Liver (tissue), 8 donors: ENCODE measurements at regions not wholly inside any gene's neighbourhood (a gene's known extent, or its start where the extent isn't known, plus 50 kb on each side); places are given as distances from the start of the nearest gene placed in this dataset.

Source experiments
- DNase-seq: peaks from one replicate; pipeline ENCODE4 v3.0.0-alpha.2; 2017; ENCODE audit warnings: low spot score
- H3K27ac ChIP-seq, 2 donors: one replicate each; pipeline ENCODE4 v1.7.0; 2013; ENCODE audit warnings: inconsistent platforms in 2 of 2, low read length in 2 of 2, control low read depth in 1 of 2, low read depth in 1 of 2, mild to moderate bottlenecking in 1 of 2
- H3K27me3 ChIP-seq, 4 donors: one replicate each; pipeline versions ENCODE4 v1.6.1 to v1.7.0; 2013; ENCODE audit warnings: low read length in 3 of 4, inconsistent platforms in 1 of 4, mild to moderate bottlenecking in 1 of 4, moderate library complexity in 1 of 4; ENCODE audit not compliant: control insufficient read depth in 4 of 4, insufficient read depth in 4 of 4
- H3K36me3 ChIP-seq, 4 donors: one replicate each; pipeline versions ENCODE4 v1.6.1 to v1.7.0; 2013; ENCODE audit warnings: low read length in 3 of 4, mild to moderate bottlenecking in 3 of 4, low read depth in 1 of 4, moderate library complexity in 1 of 4; ENCODE audit not compliant: control insufficient read depth in 4 of 4, insufficient read depth in 3 of 4
- H3K4me1 ChIP-seq, 4 donors: one replicate each; pipeline versions ENCODE4 v1.6.1 to v1.7.0; 2013; ENCODE audit warnings: low read length in 3 of 4, mild to moderate bottlenecking in 3 of 4, moderate library complexity in 1 of 4; ENCODE audit not compliant: control insufficient read depth in 4 of 4, insufficient read depth in 4 of 4
- H3K4me3 ChIP-seq, 3 donors: one replicate each; pipeline versions ENCODE4 v1.6.1 to v1.7.0; 2013; ENCODE audit warnings: low read length in 3 of 3, control low read depth in 1 of 3, low read depth in 1 of 3, mild to moderate bottlenecking in 1 of 3
- H3K9ac ChIP-seq, 2 donors: one replicate each; pipeline ENCODE4 v1.7.0; 2013; ENCODE audit warnings: low read length in 2 of 2, mild to moderate bottlenecking in 2 of 2, moderate library complexity in 2 of 2, control low read depth in 1 of 2, low read depth in 1 of 2
- H3K9me3 ChIP-seq, 4 donors: one replicate each; pipeline versions ENCODE4 v1.6.1 to v1.7.0; 2013; ENCODE audit warnings: low read length in 3 of 4; ENCODE audit not compliant: control insufficient read depth in 4 of 4
- ATF3 ChIP-seq: IDR thresholded peaks from 2 replicates; pipeline ENCODE4 v1.6.1; 2016; ENCODE audit warnings: antibody characterized with exemption
- CTCF ChIP-seq: fragments of 150-350 bp; IDR thresholded peaks from 2 replicates; pipeline ENCODE4 v1.5.1; 2017; ENCODE audit warnings: improper control_type of control experiment, low read depth, low read length; ENCODE audit not compliant: missing input control
- EGR1 ChIP-seq, 2 donors: IDR thresholded peaks; 2 replicates each; pipeline ENCODE4 v1.6.1; 2016 to 2018; ENCODE audit warnings: antibody characterized with exemption in 2 of 2, low read depth in 2 of 2
- FOXA1 ChIP-seq: IDR thresholded peaks from 2 replicates; pipeline ENCODE4 v1.6.1; 2016; ENCODE audit warnings: antibody characterized with exemption
- FOXA2 ChIP-seq: IDR thresholded peaks from 2 replicates; pipeline ENCODE4 v1.6.1; 2016; ENCODE audit warnings: antibody characterized with exemption
- GABPA ChIP-seq, 2 donors: IDR thresholded peaks in 1 of 2; conservative IDR thresholded peaks in 1 of 2; 2 replicates each; pipeline ENCODE4 v1.6.1; 2016; ENCODE audit warnings: antibody characterized with exemption in 2 of 2, mild to moderate bottlenecking in 1 of 2, moderate library complexity in 1 of 2
- HNF4A ChIP-seq, 2 donors: conservative IDR thresholded peaks; 2 replicates each; pipeline ENCODE4 v1.6.1; 2016; ENCODE audit warnings: antibody characterized with exemption in 2 of 2, mild to moderate bottlenecking in 2 of 2
- HNF4G ChIP-seq: IDR thresholded peaks from 2 replicates; pipeline ENCODE4 v1.6.1; 2016; ENCODE audit warnings: antibody characterized with exemption
- JUND ChIP-seq, 2 donors: IDR thresholded peaks; 2 replicates each; pipeline ENCODE4 v1.6.1; 2016; ENCODE audit warnings: antibody characterized with exemption in 2 of 2
- MAX ChIP-seq: IDR thresholded peaks from 2 replicates; pipeline ENCODE4 v1.6.1; 2016; ENCODE audit warnings: antibody characterized with exemption
- NR2F2 ChIP-seq: IDR thresholded peaks from 2 replicates; pipeline ENCODE4 v1.6.1; 2016; ENCODE audit warnings: antibody characterized with exemption
- RAD21 ChIP-seq, 2 donors: IDR thresholded peaks; 2 replicates each; pipeline ENCODE4 v1.6.1; 2016; ENCODE audit warnings: antibody characterized with exemption in 2 of 2, mild to moderate bottlenecking in 2 of 2
- REST ChIP-seq: IDR thresholded peaks from 2 replicates; pipeline ENCODE4 v1.6.1; 2016; ENCODE audit warnings: antibody characterized with exemption, mild to moderate bottlenecking
- RXRA ChIP-seq, 2 donors: IDR thresholded peaks; 2 replicates each; pipeline ENCODE4 v1.6.1; 2017 to 2018; ENCODE audit warnings: antibody characterized with exemption in 2 of 2, mild to moderate bottlenecking in 1 of 2
- SP1 ChIP-seq: IDR thresholded peaks from 2 replicates; pipeline ENCODE4 v1.6.1; 2018; ENCODE audit warnings: antibody characterized with exemption, mild to moderate bottlenecking
- TAF1 ChIP-seq: conservative IDR thresholded peaks from 2 replicates; pipeline ENCODE4 v1.6.1; 2016; ENCODE audit warnings: antibody characterized with exemption, mild to moderate bottlenecking
- YY1 ChIP-seq: IDR thresholded peaks from 2 replicates; pipeline ENCODE4 v1.6.1; 2016; ENCODE audit warnings: antibody characterized with exemption, mild to moderate bottlenecking
- ZBTB33 ChIP-seq: IDR thresholded peaks from 2 replicates; pipeline ENCODE4 v1.6.1; 2016; ENCODE audit warnings: antibody characterized with exemption
- WGBS: extraction: QIAGEN DNeasy Blood & Tissue Kit; methylation state at CpG from one replicate; pipeline ENCODE4 v1.1.7; 2013; 5-methylcytosine and 5-hydroxymethylcytosine counted together
- donor health status: healthy.
- donor health status: healthy.
- donor health status: healthy.
- donor health status: healthy.
- donor health status: healthy.

GRCh38 chr2:14180333-14180732, 452.2 kb upstream of the LRATD1 start (continued):
- no peak for TF ChIP-seq RXRA (IDR thresholded peaks at IDR 0.05)
- TF ChIP-seq HNF4G, result no peak

GRCh38 chr2:14182227-14182946, 450.1 kb upstream of the LRATD1 start:
- Histone ChIP-seq H3K4me1 (no peaks in the 10 kb centered on the region), H3K4me3 (no peak overlapping the region), H3K9me3 (no peaks in the 10 kb centered on the region), H3K36me3 (peaks cover 0 to 1% (median 0%) of the 10 kb centered on the region in 4 donors), H3K27me3 (no peaks in the 10 kb centered on the region), H3K27ac (no peak overlapping the region), H3K9ac (no peak overlapping the region)
- 90% methylated on average over 16 of the region's 16 CpGs for WGBS
- no peak for DNase-seq
- TF ChIP-seq CTCF (no peak), JUND (IDR thresholded peaks at IDR 0.05) (no peak), YY1 (no peak), ATF3 (no peak), RXRA (IDR thresholded peaks at IDR 0.05) (no peak), HNF4A (conservative IDR thresholded peaks at IDR 0.05) (no peak)

GRCh38 chr2:14185906-14186305, 446.6 kb upstream of the LRATD1 start:
- Histone ChIP-seq H3K9me3 (no peaks in the 10 kb centered on the region), H3K4me3 (no peak overlapping the region), H3K27ac (no peak overlapping the region), H3K4me1 (no peaks in the 10 kb centered on the region), H3K36me3 (peaks cover 0 to 1% (median 0%) of the 10 kb centered on the region in 4 donors), H3K9ac (no peak overlapping the region), H3K27me3 (no peaks in the 10 kb centered on the region)
- 39% methylated on average over 2 of the region's 2 CpGs for WGBS
- DNase-seq, result no peak
- TF ChIP-seq RAD21 (IDR thresholded peaks at IDR 0.05), result no peak
- no peak for TF ChIP-seq HNF4A (conservative IDR thresholded peaks at IDR 0.05)
- TF ChIP-seq FOXA1, result no peak
- no peak for TF ChIP-seq FOXA2
- no peak for TF ChIP-seq HNF4G
- no peak for TF ChIP-seq YY1
- no peak for TF ChIP-seq ATF3
- TF ChIP-seq SP1, result no peak
- no peak for TF ChIP-seq NR2F2
- no peak for TF ChIP-seq REST
- no peak for TF ChIP-seq MAX
- no peak for TF ChIP-seq TAF1
- TF ChIP-seq RXRA (IDR thresholded peaks at IDR 0.05), result no peak
- no peak for TF ChIP-seq GABPA (IDR thresholded peaks at IDR 0.05 in 1 of 2, conservative IDR thresholded peaks at IDR 0.05 in 1 of 2)
- no peak for TF ChIP-seq CTCF
- no peak for TF ChIP-seq ZBTB33
- no peak for TF ChIP-seq EGR1 (IDR thresholded peaks at IDR 0.05; ENCODE audit: low read depth in 2 of 2)
